NCI-H1694 (cell line): ENCODE measurements at regions not wholly inside any gene's neighbourhood (a gene's known extent, or its start where the extent isn't known, plus 50 kb on each side); places are given as distances from the start of the nearest gene placed in this dataset.
"Not testable (repeated sequence)": the region's sequence is repeated elsewhere in the genome, so short reads cannot be mapped to it uniquely, and the experiment has no call there.

Source experiments
- DNase-seq: peaks from one replicate; lab custom pipeline; 2025; lab: John Stamatoyannopoulos, UW

- DNase-seq = no peak
These were observed 128.5 kb upstream of the VKORC1L1 start for GRCh38 chr7:65744406-65744805.

GRCh38 chr7:65746398-65746669 is 126.5 kb upstream of the VKORC1L1 start:
- DNase-seq = no peak

DNA sequence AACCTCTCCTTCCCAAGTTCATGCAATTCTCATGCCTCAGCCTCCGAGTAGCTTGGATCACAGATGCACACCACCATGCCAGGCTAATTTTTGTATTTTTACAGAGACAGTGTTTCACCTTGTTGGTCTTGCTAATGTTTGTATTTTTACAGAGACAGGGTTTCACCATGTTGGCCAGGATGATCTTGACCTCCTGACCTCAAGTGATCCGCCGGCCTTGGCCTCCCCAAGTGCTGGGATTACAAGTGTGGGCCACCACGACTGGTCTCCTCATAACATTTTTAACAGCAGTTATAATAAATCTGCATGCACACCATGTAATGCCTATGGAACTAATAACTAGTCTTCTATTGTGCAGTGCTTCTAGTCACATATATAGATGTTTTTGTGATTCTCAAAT is 123.8 kb upstream of the VKORC1L1 start:
- DNase-seq = no peak

GRCh38 chr7:65749518-65749917 is 123.4 kb upstream of the VKORC1L1 start:
- DNase-seq = no peak

- peak; percentile 82 for DNase-seq
These were observed 122.1 kb upstream of the VKORC1L1 start for GRCh38 chr7:65750511-65751344.

DNA sequence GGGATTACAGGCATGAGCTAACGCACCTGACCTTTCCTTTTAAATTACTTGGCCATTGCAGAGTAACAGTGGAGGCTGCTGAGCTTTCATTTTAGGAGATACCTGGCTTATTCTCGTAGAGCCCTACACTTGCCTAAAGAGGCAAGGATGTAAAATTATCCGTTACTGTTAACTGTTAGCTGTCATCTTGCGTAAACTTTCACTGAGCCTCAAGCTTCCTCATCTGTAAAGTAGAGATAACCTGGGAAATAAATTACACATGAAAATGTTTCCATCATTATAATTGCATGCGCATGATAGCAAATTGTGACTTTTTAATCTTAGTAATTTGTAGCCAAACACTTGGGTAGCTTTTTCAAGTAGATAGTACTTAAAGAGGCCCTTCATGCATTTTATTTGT is 118.8 kb upstream of the VKORC1L1 start:
- not testable (repeated sequence) for DNase-seq

DNA sequence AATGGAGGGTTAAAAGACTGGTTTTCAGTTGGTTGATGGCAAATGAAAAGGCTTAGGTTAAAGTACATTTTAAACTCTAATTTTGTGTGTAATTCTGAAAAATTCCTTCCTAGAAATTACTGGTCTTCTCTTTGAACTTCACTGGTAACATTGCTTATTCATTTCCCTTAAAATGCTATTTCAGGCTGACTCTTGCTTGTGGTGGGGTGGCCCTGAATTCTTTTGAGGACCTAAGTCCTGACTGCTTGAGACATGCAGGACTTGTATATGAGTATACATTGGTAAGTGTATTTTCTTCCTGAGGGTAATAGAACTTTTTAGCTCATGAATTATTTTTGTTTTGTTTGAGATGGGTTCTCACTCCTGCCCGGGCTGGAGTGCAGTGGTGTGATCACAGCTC is 113.9 kb upstream of the VKORC1L1 start:
- DNase-seq = not testable (repeated sequence)

DNA sequence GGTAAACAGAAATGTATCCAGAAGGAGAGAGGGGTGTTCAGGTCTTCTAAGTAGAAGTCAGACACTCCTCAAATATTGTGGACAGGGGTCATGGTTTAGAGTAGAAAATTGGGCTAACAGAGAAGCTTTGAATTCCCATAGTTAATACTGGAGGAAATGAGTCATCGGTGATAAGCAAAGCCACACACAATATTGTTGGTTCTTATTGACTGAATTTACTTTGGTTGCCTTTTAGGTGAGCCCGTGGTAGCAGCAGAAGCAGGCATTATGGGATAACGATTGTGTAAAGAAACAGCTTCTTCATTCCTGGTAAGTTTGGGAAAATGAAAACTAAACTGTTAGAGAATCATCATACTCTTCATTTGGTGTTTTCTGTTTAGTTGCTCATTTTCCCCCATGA is 110.2 kb upstream of the VKORC1L1 start:
- not testable (repeated sequence) for DNase-seq

GRCh38 chr7:65763114-65763513 is 109.8 kb upstream of the VKORC1L1 start:
- not testable (repeated sequence) for DNase-seq

GRCh38 chr7:65770473-65771225 is 102.2 kb upstream of the VKORC1L1 start:
- DNase-seq = peak; percentile 67

DNA sequence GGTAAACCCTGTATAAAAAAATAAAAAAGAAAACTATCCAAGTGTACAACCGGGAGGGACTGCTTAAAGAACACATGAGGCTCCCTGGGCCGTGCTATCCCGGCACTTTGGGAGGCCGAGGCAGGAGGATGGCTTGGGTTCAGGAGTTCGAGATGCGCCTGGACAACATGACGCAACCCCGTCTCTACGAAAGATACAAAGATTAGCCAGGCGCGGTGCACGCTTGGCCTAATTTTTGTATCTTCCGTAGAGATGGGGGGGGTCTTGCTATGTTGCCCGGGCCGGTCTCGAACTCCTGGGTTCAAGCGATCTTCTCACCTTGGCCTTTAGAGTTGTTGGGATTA is 101.7 kb upstream of the VKORC1L1 start:
- DNase-seq = not testable (repeated sequence)

GRCh38 chr7:65776677-65777076 is 96.2 kb upstream of the VKORC1L1 start:
- DNase-seq = not testable (repeated sequence)

DNA sequence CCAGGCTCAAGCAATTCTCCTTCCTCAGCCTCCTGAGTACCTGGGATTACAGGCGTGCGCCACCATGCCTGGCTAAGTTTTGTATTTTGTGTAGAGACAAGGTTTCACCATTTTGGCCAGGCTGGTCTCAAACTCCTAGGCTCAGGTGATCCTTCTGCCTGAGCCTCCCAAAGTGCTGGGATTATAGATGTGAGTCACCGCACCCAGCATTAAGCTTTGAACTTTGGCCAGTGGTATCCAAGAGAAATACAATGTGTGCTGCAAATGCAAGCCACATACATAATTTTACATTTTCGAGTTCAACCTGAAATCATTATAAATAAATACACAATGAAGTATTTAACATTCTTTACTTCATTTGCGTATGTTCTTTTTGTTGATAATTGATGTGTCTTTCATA is 82.9 kb upstream of the VKORC1L1 start:
- DNase-seq = not testable (repeated sequence)

DNA sequence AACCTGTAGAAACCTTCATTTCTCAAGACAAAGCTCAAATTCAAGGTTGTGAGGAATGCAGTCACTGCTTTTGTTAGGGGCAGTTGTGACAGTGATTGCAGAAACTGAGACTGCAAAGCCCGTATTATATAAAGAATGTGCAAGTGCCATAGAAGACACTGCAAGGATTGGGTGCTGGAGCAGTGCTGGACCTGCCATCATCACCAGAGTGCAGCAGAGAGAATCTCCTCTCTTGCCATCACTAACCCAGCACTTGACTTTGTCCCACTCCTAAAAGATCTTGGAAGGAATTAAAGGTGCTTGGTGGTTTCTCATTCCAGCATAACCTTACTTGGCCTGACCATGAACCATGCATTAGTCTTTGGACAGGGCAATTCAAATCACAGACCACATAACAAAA is 81.1 kb upstream of the VKORC1L1 start:
- not testable (repeated sequence) for DNase-seq

DNA sequence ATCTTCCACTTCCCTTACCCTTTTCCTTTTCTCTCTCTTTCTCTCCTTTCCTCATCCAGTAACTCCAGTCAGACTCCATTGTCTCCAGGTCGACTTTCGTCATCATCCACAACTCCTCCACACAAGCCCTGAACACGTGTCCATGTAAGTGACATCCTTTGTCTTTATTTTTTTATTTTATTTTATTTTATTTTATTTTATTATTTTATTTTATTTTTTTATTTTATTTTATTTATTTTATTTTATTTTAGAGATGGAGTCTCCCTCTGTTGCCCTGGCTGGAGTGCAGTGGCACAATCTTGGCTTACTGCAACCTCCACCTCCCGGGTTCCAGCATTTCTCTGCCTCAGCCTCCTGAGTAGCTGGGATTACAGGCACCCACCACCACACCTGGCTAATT is 80.1 kb upstream of the VKORC1L1 start:
- not testable (repeated sequence) for DNase-seq

DNA sequence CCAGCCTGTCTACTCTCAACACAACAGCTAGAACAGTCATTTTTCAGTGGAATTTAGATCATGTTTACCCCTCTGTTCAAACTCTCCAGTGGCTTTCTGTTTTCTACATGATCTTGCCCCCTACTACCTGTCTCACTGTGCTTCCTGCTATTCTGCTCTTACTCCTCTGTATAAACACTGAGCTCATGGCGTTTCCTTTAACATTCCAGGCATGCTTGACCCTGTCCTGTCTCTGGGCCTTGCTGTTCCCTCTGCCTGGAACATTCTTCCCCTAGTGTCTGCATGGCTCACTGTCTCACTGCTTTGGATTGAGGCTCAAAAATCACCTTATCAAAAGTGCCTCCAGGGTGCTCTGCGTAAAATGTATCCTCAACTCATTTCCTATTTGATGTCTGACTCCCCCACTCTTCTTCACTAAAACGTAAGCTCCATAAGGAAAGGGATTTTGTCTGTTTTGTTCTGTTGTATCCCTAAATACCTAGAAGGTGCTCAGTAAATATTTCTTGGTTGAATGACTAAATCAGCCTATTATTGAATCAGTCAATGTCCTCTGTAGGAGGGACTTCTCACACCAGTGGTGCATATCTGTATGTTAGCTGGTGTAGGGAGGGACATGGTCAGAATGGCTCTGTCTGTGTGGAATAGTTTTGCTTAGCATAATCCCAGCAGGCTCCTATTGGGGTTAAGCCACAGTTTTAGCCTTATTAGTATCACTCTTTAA is 78.0 kb upstream of the VKORC1L1 start:
- DNase-seq = not testable (repeated sequence)

DNA sequence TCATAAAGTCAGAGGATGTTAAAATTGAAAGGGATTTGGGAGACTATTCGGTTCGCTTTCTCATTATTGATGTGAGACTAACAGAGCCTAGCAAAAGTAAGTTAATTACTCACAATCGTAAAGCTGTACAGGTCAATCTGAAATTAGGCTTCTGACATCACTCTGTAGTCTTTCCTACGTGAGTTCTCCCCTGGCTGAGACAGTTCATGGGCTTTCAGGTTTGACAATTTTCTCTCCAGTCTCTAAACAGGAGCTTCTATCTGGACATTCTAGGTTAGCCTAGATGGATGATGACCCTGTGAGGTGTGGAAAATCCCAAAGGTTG is 77.5 kb upstream of the VKORC1L1 start:
- not testable (repeated sequence) for DNase-seq

- no peak for DNase-seq
These were observed 76.7 kb upstream of the VKORC1L1 start for GRCh38 chr7:65796205-65796604.

- not testable (repeated sequence) for DNase-seq
These were observed 75.8 kb upstream of the VKORC1L1 start for GRCh38 chr7:65797086-65797485.

DNA sequence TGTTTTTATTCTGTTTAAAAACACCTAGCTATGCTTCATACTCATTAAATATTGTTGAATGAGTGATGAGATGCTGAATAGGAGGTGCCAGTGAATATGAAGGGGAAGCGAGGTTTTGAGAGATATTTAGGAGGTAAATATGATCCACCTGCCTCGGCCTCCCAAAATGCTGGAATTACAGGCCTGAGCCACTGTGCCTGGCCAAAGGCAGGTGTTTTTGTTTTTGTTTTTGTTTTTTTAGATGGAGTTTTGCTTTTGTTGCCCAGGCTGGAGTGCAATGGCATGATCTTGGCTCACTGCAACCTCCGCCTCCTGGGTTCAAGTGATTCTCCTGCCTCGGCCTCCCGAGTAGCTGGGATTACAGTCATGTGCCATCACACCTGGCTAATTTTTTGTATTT is 75.3 kb upstream of the VKORC1L1 start:
- DNase-seq = not testable (repeated sequence)

DNA sequence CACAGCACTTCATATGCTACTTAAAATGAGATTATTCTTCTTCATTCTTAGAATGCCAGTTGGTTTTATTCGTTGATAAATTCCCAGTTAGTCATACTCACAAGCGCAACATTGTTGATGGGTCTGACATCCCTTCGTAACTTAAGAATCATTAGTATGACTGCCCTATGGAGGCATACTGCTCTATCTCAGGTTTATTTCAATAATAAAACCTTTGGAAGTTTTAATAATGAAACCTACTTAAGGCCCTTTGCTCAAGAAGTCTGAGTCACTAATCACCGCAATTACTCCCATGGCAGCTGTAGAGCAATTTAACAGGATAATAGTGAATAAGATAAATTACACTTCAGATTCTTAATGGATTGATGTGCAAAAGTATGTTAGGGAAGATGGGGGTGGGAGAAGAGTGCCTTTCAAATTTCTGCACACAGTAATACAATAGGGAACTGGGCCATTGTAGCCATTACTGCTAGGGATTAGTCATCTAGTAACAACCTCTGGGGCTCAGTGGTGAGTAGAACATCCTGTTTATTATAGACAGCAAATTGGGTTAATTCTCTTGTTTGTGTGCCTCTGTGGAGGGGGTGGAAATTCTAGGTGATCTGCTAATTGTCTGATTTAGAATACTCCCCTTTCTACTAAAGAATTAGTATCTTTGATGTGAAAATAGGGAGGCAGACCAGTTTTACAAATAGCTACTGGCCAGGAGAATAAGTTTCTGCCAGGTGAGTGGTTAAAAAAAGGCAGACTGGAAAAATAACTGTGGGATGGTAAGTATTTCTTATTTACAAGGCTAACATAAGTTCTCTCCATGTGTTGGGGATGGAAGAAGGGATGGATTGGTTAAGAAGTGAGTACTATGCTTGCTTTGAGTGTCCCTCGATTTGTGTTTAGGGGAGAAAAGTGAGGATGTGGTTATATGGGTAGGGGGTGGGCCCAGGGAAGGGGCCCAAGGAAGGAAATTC is 74.5 kb upstream of the VKORC1L1 start:
- no peak for DNase-seq

GRCh38 chr7:65800191-65800590 is 72.7 kb upstream of the VKORC1L1 start:
- DNase-seq = not testable (repeated sequence)
